DMS114 treated with DMSO at 0.1 percent for 48 hours (cell line): ENCODE measurements at regions not wholly inside any gene's neighbourhood (a gene's known extent, or its start where the extent isn't known, plus 50 kb on each side); places are given as distances from the start of the nearest gene placed in this dataset.
"Not testable (repeated sequence)": the region's sequence is repeated elsewhere in the genome, so short reads cannot be mapped to it uniquely, and the experiment has no call there.

Experiments used
- DNase-seq: peaks from one replicate; lab custom pipeline; 2025; ENCODE audit not compliant: unreplicated experiment; lab: John Stamatoyannopoulos, UW

- DNase-seq: no peak
Measured at GRCh38 chr12:116687888-116688287, 50.0 kb downstream of the SPRING1 start.

GRCh38 chr12:116684891-116685290 lies 53.0 kb downstream of the SPRING1 start:
- DNase-seq: no peak

GRCh38 chr12:116677202-116677661 lies 60.6 kb downstream of the SPRING1 start:
- DNase-seq: no peak

GRCh38 chr12:116675339-116676107 lies 62.3 kb downstream of the SPRING1 start:
- DNase-seq: no peak

GRCh38 chr12:116674643-116675183 lies 63.2 kb downstream of the SPRING1 start:
- no peak for DNase-seq

GRCh38 chr12:116673681-116674111 lies 64.2 kb downstream of the SPRING1 start:
- no peak for DNase-seq

GRCh38 chr12:116672842-116673516 lies 64.9 kb downstream of the SPRING1 start:
- no peak for DNase-seq

GRCh38 chr12:116672010-116672409 lies 65.9 kb downstream of the SPRING1 start:
- DNase-seq: no peak

GRCh38 chr12:116670859-116671258 lies 67.0 kb downstream of the SPRING1 start:
- no peak for DNase-seq

GRCh38 chr12:116667752-116668151 lies 70.1 kb downstream of the SPRING1 start:
- DNase-seq: no peak

GRCh38 chr12:116666829-116667228 lies 71.0 kb downstream of the SPRING1 start:
- not testable (repeated sequence) for DNase-seq

GRCh38 chr12:116666305-116666673 lies 71.6 kb downstream of the SPRING1 start:
- DNase-seq: no peak

- DNase-seq: no peak
Measured at GRCh38 chr12:116665666-116666304, 72.1 kb downstream of the SPRING1 start.

GRCh38 chr12:116664085-116664484 lies 73.8 kb downstream of the SPRING1 start:
- DNase-seq: no peak

GRCh38 chr12:116662612-116663144 lies 75.2 kb downstream of the SPRING1 start:
- DNase-seq: no peak

GRCh38 chr12:116661341-116661740 lies 76.5 kb downstream of the SPRING1 start:
- no peak for DNase-seq

GRCh38 chr12:116660740-116661139 lies 77.1 kb downstream of the SPRING1 start:
- DNase-seq: not testable (repeated sequence)

GRCh38 chr12:116659771-116660481 lies 77.9 kb downstream of the SPRING1 start:
- DNase-seq: no peak

GRCh38 chr12:116657921-116658495 lies 79.9 kb downstream of the SPRING1 start:
- DNase-seq: no peak

GRCh38 chr12:116656306-116656705 lies 81.6 kb downstream of the SPRING1 start:
- DNase-seq: no peak
